Coronary artery (tissue), 2 donors: ENCODE measurements at regions not wholly inside any gene's neighbourhood (a gene's known extent, or its start where the extent isn't known, plus 50 kb on each side); places are given as distances from the start of the nearest gene placed in this dataset.

Source experiments
- DNase-seq: peaks from one replicate; pipeline ENCODE4 v3.0.0-alpha.2; 2017; ENCODE audit warnings: low spot score
- H3K27ac ChIP-seq, 2 donors: fragments of 200-600 bp; sonication (generic); one replicate each; pipeline ENCODE4 v1.5.1; 2016 to 2019
- H3K4me3 ChIP-seq: fragments of 200-600 bp; sonication (generic); 2 replicates; pipeline ENCODE4 v1.5.1; 2016; ENCODE audit warnings: mild to moderate bottlenecking, moderate library complexity
- CTCF ChIP-seq: fragments of 200-600 bp; sonication (generic); IDR thresholded peaks from one replicate; pipeline ENCODE4 v1.5.1; 2019; ENCODE audit warnings: antibody characterized with exemption

DNA sequence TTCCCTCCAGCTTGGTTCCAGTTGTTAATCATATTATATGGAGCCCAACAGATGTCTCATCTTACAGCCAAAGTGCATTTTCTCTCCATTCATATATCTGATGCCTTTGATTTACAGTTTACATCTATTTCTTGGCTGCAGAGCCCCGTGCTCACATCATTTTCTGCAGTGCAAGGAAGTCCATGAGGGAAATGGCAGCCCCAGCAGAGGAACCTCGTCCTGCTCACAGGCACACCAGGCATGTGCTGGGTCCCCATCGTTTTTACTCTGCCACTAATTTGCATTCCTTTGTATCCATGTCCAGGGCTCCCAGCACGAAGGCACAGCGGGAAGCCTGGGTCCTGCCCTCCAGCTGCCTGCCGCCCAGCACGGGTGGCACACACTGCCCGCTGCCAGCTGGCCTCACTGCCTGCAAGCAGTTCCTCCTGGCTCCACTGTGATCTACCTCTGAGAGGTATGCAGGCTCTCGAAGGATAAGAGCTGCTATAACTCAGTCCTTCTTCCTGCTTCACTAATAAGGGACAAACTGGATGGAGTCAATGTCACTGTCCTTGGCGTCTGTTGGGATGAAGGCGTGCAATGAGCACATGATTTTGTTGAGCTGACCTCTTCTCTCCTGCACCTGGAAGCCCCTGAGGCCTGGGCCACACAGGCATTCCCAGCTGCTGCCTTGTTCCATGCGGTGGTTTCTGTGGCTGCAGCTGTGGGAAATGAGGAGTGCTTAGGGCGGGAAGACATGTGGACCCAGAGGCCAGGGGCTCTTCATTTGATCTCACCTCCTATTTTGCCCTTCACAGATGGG lies 583.6 kb upstream of the MGMT start:
- no peak for DNase-seq
- Histone ChIP-seq H3K27ac (no peak overlapping the region), H3K4me3 (no peak overlapping the region)
- TF ChIP-seq CTCF, result no peak

DNA sequence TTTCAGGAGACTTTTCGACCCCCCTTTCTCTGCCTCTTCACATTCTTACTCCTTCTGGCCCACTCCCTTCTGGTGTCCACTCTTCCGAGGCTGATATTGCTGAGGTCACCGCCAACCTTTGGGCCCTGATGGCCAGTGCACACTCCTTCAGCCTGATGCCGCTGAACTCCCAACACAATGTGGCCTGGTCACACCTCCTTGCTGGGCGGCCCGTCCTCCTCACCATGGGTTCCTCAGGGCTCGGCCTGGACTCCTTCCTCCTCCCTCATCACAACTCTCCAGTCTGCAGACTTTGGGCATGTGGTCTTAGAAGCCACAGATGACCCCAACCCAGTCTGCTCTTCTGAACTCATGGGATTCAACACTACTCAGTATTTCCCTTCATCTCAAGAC lies 583.0 kb upstream of the MGMT start:
- Histone ChIP-seq H3K27ac (no peak overlapping the region), H3K4me3 (no peak overlapping the region)
- DNase-seq, result no peak
- TF ChIP-seq CTCF, result no peak

GRCh38 chr10:128884496-128885072 lies 582.5 kb upstream of the MGMT start:
- TF ChIP-seq CTCF, result no peak
- no peak overlapping the region for H3K4me3 ChIP-seq
- no peak for DNase-seq
- H3K27ac ChIP-seq, result no peak overlapping the region

DNA sequence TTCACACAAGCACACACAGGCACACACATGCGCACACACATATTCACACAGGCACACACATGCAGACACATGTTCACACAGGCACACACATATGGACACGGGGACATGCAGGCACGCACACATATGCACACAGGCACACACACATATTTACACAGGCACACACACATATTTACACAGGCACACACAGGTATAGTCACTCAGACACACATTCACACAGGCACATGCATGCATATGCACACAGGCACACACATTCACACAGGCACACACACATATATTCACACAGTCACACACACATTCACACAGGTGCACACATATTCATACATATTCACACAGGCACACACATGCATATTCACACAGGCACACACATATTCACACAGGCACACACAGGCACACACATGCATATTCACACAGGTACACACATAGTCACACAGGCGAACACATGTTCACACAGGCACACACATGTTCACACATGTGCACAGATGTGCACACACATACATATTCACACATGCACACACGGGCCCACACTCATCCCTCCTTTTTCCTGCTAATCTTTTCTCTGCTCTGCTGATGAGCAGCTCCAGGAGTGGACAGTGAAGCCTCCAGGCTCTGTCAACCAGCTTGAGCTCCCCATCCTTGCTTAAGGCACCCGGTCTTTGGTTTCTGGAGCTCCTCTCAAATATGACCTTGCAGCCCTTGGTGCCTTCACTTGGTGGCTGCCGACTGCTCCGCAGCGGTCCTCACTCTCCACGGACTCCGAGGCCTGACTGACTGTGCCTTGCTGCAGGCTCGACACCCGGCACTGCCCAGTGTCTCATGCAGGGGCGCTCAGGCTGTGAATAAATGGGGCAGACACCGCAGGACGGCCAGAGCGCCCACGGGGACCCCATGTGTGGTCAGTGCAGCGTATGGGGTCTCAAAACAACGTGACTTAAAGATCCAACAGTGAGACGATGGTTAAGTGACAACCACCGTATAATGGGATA lies 581.2 kb upstream of the MGMT start:
- H3K4me3 ChIP-seq, result no peak overlapping the region
- no peak for DNase-seq
- H3K27ac ChIP-seq, result no peak overlapping the region
- TF ChIP-seq CTCF, result no peak

GRCh38 chr10:128887856-128888255 lies 579.2 kb upstream of the MGMT start:
- TF ChIP-seq CTCF, result no peak
- no peak overlapping the region for H3K4me3 ChIP-seq
- DNase-seq, result no peak
- no peak overlapping the region for H3K27ac ChIP-seq

- no peak for DNase-seq
- Histone ChIP-seq H3K4me3 (no peak overlapping the region), H3K27ac (no peak overlapping the region)
- TF ChIP-seq CTCF, result no peak
These were observed 575.0 kb upstream of the MGMT start for GRCh38 chr10:128892005-128892404.
